NCI-H2227 (cell line): ENCODE measurements at regions not wholly inside any gene's neighbourhood (a gene's known extent, or its start where the extent isn't known, plus 50 kb on each side); places are given as distances from the start of the nearest gene placed in this dataset.

Source experiments
- DNase-seq: peaks from one replicate; lab custom pipeline; 2025; ENCODE audit not compliant: unreplicated experiment; lab: John Stamatoyannopoulos, UW

DNA sequence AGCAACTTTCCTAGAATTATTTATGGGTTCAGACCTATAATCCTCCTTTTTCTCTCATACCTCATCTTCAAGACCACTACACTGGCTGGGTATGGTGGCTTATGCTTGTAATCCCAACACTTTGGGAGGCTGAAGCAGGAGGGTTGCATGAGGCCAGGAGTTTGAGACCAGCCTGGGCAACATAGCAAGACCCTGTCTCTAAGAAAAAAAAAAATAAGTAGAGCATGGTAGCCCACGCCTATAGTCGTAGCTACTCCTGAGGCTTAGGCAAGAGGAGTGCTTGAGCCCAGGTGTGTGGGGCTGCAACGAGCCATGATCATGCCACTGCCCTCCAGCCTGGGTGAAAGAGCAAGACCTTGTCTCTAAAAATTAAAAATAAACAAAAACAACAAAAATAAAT lies 832.4 kb downstream of the PCDH18 start:
- no peak for DNase-seq

DNA sequence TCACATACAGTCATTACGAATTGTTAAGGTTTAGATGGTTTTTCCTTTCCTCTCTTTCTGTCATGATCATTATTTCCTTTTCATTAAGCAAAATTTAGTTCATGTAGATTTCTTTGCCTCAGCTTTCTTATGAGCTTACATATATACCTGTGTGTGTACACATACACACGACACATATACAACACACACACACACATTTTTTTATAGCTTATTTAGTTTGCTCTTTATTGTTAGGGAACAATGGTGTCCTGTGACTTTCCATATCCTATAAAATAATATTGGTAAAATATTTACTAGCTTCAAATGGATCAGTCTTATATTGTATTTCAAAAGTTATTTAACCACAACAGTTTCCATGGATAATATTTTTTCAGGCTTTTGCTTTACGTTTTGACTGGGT lies 840.7 kb downstream of the PCDH18 start:
- DNase-seq, result no peak

DNA sequence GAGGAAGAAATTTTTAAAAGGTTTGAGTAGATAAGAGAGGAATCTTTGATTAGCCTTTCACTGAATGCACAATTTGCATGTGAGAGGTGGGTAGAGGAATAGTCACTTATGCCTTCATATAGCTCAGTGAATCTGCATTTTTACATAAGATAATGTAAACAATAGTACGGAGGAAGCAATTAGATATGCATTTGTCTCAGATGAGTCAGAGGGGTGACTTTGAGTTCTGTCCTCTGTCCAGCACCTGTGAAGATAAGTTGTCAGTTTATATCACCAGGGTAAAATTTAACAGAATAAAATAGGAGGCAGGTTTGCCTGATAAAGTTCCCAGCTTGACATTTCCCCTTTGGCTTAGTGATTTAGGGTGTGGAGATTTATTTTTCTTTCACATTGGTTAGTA lies 841.9 kb downstream of the PCDH18 start:
- no peak for DNase-seq

DNA sequence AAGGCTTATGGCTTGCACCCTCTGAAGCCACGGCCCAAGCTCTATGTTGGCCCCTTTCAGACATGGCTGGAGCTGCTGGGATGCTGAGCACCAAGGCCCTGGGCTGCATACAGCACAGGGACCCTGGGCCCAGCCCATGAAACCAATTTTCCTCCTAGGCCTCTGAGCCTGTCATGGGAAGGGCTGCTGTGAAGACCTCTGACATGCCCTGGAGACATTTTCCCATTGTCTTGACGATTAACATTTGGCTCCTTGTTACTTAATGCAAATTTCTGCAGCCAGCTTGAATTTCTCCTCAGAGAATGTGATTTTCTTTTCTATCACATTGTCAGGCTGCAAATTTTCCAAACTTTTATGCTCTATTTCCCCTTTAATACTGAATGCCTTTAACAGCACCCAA lies 844.7 kb downstream of the PCDH18 start:
- DNase-seq, result no peak

DNA sequence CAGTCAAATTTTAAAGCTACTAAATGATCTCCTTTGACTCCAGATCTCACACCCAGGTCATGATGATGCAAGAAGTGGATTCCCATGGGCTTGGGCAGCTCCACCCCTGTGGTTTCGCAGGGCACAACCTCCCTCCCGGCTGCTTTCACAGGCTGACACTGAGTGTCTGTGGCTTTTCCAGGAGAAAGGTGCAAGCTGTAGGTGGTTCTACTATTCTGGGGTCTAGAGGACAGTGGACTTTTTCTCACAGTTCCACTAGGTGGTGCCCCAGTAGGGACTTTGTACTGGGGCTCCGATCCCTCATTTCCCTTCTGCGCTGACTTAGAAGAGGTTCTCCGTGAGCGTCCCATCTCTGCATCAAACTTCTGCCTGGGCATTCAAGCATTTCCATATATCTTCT lies 845.2 kb downstream of the PCDH18 start:
- no peak for DNase-seq

DNA sequence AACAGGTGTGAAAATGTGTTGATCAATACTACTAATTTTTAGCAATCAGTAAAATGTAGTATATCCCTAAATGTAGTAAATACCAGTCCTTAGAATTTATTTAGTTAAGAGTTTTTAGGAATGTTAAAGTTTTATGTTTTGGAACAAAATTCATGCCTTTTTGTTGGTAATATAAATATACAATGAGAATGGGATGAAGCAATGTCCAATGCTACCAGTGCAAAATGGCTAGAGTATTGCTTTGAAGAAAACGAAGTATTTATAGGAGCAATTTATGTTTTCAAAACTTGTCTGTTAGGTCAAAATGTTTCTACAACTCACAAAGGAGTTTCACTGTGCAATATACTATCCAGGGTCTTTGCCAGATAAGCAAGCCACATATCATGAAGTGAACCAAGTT lies 851.5 kb downstream of the PCDH18 start:
- no peak for DNase-seq

DNA sequence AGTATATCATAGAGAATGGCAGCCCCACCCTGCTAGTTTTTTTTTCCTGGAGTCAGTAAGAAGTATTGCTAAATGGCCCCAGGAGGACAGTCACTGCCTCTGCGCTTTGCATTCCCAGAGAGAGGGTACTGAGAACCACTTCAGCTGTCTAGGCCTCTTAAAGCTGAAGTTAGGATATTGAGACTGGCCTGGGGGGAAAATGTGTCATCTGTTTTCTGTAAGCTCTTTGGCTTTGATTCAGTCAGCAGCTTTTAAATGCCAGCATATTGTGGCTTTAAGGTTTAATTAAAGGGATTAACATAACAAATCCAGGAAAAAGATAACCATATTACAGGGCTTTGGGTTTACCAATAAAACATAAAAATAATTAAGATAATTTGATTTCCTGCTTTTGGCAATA lies 852.0 kb downstream of the PCDH18 start:
- no peak for DNase-seq

DNA sequence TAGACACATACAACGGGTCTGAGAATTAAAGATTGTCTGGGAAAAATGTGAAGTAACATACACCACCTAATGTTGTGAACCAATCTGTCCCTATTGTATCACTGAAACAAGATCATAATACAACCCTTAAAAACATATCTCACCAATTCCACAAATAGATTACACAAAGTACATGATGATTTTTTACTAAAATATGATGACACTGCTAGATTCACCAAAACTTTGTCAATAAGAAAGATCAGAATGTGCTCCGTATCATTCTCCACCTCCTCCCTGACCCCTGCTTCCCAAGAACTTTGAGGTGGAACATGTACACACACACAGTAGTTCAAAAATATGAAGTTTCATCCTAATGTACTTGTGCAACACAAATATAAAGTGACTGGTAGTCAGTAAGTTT lies 862.0 kb downstream of the PCDH18 start:
- DNase-seq, result no peak

DNA sequence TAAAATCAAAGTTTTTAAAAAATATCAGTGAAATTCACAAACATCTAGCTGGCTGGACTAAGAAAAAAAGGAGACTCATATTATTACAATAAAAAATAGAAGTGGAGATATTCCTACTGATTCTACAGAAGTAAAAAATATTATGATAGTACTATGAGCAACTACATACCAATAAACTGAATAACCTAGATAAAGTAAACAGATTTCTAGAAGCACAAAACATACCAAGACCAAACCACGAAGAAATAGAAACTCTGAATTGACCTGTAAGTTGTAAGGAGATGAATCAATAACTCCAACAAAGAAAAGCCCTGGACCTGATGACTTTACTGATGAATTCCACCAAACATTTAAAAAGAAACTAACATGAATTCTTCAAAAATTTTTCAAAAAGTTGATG lies 867.3 kb downstream of the PCDH18 start:
- DNase-seq, result no peak

DNA sequence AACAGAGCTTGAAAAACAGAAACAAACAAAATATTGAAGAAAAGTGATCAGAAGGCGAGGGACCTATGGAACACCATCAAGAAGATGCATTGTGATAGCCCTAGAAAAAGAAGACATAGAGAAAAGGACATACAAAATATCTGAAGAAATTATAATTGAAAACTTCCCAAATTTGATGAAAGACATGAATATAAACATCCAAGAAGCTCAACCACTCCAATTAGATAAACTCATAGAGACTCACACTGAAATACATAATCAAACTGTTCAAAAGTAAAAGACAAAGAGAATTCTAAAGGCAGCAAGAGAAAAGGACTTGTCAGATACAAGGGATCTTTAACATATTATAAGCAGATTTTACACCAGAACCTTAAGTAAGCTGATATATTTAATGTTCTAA lies 869.8 kb downstream of the PCDH18 start:
- DNase-seq, result no peak

DNA sequence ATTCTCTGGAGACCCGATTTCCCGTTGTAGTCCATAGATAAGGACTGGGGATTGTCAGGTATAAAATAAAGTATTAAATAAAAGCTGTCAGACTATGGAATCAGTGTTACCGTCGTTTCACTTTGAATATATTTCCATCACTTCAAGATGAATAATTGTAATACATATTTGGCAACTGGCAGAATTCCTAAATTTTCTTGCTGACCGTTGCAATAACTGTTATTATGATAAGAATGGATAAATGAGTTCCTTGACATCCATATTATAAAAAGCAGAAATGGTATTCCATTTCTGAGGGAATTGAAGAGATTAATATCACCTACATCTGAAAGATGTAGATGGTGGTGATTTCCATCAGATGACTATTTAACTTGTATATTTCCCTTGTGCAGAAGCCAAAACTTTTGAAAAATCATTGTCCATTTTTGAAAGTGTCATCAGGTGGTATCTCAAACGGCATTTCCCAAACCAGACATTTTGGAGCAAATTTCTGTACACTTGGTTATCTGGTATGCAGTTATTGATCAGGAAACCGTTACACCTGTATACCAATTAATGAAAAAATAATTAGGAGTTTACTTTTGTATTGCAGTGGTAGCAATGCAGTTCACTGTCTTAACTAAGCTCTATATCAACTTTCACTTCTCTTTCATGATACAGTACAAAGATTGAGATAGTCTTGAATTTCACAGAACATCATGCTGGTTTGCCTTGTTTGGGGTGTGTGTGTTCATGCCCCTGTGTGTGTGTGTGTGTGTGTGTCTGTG lies 878.5 kb downstream of the PCDH18 start:
- no peak for DNase-seq

DNA sequence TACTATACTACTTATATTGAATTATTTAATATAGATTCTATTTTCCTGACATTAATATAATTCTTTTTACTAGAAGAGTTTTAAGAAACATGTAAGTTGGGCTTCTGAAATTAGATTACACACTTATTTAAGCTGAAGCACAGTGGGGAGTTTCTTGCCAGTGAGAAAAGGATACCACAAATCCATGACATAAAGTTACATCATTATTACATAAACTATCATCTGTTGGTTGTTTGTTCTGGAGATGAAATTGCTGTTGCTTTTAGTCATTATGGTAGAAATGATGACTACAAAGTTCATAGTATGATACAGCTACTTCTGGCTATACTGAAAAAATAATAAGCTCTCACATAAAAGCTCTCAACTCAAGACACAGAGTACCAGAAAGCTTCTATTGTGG lies 880.4 kb downstream of the PCDH18 start:
- DNase-seq, result no peak

DNA sequence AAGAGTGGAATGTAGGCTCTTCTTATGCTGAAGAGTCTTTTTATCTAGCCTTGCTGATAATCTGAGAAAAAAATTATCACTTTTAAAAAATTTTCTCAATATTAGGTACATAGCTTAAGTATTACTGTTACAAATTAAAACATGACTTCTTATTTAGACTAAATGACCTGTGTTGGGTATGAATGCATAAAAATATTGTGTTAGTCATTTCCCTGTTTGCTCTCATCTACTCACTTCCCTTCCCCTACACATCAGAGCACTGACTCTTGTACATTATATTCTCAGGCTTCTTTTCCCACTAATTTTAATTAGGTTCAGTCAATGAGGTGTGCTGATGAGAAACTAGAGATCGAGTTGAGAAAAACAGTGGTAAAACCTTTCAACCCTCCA lies 881.0 kb downstream of the PCDH18 start:
- no peak for DNase-seq

DNA sequence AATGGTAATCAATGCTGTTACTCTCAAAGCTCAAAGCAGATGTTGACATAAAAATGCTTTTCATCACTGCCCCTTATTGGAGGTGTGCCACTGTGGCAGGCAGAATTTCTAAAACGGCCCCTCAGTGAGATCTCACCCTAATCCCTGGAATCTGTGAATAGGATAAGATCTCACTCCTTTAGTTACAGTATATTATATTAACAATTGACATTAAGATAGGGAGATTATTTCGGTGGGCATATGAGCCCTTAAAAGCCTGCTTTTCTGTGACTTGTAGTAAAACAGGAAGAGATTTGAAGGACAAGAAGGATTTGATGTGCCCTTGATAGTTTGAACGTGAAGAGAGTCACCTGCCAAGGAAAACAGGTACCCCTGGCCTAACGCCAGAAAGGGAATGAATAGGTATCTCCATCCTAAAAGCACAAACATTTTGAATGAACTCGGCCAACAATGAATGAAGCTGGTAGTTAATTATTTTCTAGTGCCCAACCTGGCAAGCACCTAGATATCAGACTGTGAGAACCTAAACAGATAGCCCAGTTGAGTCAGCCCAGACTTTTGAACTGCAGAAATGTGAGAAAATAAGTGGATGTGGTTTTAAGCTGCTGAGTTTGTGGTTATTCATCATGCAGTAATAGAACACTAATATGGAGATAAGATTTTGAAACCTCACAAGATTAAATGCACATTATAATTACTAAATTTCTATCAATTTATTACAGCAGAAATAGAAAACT lies 881.6 kb downstream of the PCDH18 start:
- no peak for DNase-seq

DNA sequence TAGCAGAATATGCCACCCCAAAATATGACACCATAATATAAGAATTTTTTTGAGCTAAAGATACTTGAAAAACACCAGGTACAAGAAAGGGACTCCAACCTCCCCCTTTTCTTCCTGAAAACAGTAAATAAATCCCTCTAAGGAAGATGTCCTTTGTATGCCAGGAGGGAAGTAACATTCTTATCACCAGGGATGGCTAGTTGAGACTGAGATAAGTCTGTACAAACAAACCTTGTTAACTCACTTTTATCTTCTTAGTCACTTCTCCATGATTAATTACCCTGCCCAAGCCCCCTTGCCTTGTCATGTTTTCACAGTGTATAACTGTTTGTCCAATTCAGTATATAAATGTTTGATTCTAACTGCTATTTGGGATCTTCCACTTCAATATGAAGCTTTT lies 888.0 kb downstream of the PCDH18 start:
- no peak for DNase-seq

DNA sequence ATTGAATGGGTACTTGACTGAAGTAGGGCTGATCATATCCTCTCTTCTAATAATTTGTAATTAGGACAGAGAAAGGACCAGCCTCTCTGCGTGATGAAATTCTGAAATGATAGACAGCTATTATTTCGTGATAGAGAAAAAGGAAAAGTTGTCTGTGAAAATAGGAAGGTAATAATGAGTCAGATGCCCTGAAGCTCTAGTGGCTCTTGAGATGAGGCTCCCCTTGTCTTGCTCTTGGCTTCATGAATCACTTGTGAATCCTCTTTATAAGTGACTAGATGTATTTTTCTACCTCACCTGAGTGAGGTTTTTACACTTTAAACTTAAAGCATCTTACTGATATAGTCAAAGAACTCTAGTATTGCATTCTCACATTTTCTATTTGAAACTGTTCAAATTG lies 888.9 kb downstream of the PCDH18 start:
- DNase-seq, result no peak

DNA sequence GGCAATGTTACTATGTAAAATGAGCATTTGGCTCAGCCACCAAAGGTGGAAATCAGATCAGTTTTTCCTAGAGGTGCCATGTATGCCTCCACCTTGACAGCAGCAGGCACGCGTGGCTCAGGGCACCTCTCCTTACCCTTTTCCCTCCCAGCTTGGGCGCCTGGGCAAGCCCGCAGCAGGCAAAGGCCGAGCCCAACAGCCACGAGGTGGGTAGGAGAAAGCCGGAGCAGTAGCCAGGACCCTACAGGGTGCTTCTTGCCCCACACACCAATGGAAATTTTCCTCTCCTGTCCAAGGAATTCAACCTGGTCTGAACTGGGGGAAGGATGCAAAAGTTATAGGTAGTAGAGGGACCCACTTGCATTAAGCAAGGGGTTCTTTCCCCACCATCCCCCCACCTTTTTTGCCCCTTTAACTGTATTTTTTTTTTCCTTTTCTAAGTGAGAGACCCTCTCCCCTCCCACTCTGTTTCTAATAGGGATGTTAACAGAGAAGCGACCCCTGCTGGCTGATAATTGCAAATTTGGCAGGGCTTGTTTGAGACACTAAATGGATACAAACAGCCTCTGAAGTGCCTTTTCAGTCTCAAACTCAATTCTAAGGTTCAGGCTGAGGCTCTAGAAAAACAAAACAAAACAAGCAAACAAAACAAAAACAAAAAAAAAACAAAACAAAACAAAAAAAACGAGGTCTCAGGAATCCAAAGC lies 895.1 kb downstream of the PCDH18 start:
- DNase-seq, result no peak

DNA sequence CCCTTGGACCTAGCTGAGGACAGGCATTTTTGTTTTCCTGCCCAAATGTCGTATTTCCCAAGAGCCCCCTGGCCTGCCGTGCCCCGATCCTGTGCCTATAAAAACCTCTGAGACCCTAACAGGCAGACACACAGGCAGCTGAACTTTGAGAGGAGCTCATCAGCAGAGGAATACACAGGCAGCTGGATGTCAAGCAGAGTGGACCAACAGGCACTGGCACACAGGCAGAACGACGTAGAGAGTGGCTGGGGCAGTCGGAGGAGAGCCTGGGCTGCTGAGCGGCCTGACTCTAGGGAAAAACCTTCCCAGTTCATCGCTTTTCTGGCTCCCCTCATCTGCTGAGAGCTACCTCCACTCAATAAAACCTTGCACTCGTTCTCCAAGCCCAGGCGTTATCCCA lies 896.1 kb downstream of the PCDH18 start:
- no peak for DNase-seq

DNA sequence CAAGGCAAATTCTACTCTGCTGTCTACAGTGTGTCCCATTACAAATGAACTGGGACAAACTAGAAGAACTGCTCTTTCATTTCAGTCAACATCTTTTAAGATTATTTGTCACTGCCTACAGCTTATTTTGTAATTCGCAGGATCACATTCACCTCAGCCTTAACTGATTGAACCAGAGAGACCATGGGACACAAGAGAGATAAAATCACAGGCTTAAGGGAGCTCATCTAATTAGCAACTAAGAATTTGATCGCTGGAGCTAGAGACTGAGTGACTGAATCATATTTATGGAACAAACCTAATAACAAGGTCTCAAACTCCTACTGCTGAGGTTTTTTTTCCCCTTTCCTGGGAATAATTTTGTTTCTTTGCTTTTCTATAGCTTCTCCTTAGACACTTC lies 898.2 kb downstream of the PCDH18 start:
- DNase-seq, result no peak

DNA sequence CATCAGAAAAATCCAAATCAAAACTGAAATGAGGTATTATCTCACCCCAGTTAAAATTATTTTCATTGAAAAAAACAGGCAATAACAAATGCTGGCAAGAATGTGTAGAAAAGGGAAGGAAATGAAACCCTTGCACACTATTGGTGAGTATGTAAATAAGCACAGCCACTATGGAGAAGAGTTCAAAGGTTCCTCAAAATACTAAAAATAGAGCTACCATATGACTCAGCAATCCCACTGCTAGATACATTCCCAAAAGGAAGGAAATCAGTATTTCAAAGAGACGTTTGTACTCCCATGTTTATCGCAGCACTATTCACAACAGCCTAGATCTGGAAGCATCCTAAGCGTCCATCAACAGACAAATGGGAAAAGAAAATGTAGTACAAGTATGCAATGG lies 932.4 kb downstream of the PCDH18 start:
- DNase-seq, result no peak

DNA sequence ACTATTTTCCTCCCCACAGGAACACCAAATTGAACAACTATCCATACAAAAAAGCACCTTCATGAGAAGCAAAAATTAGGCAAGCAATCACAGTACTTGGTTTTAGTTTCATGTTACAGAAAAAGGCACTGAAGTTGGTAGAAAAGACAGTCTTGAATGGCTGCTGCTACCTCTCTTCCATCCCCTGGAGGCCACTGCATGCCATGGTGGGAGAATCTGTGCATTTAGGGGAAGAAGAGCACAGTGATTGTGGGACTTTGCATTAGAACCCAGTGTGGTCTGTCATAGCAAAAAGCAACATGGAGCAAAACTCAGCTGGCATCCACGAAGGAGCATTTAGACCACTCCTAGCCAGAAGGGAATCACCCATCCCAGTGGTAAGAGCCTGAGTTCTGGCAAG lies 941.9 kb downstream of the PCDH18 start:
- no peak for DNase-seq

DNA sequence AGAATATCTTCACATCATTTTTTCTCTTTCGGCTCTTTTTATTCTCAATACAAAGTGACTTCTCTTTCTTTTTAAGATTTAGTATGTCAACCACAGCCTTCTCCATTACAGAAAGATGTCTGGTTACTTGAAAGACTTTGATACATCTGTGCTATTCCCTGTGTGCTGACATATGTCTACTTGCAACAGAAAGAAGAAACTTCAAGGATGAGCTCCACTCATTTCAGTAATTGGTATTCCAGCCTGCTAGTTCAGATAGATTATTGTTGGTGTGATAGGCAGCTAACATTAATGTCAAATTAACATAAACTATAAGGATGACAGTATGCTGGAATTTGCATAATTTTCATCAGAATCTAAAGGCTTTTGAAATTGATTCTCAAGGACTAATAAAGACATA lies 948.7 kb downstream of the PCDH18 start:
- no peak for DNase-seq
